OCI-LY1 (cell line): ENCODE measurements at regions not wholly inside any gene's neighbourhood (a gene's known extent, or its start where the extent isn't known, plus 50 kb on each side); places are given as distances from the start of the nearest gene placed in this dataset.

ENCODE experiments used
- H2AFZ ChIP-seq: fragments of 200-600 bp; sonication (generic), shearing (Covaris generic); 2 replicates; pipeline ENCODE4 v1.6.0; 2014; ENCODE audit warnings: antibody characterized with exemption, mild to moderate bottlenecking, low read length
- H3F3A ChIP-seq: fragments of 200-600 bp; sonication (generic), shearing (Covaris generic); 2 replicates; pipeline ENCODE4 v1.6.0; 2014; ENCODE audit warnings: mild to moderate bottlenecking, antibody characterized with exemption, low read length, moderate library complexity; ENCODE audit not compliant: insufficient read depth
- H3K27ac ChIP-seq: fragments of 200-600 bp; sonication (generic); 2 replicates; pipeline ENCODE4 v1.5.1; 2014; ENCODE audit warnings: low read length, mixed run types, mild to moderate bottlenecking, low read depth; ENCODE audit not compliant: poor library complexity, severe bottlenecking
- H3K27me3 ChIP-seq: fragments of 200-600 bp; sonication (generic); 2 replicates; pipeline ENCODE4 v1.6.0; 2014; ENCODE audit warnings: antibody characterized with exemption, mild to moderate bottlenecking, low read length, moderate library complexity; ENCODE audit not compliant: insufficient read depth
- H3K36me3 ChIP-seq: fragments of 200-600 bp; sonication (generic); 2 replicates; pipeline ENCODE4 v1.6.1; 2014; ENCODE audit warnings: mild to moderate bottlenecking, antibody characterized with exemption, low read length, moderate library complexity, mixed read lengths; ENCODE audit not compliant: insufficient read depth
- H3K4me1 ChIP-seq: fragments of 200-600 bp; sonication (generic); 2 replicates; pipeline ENCODE4 v1.5.1; 2014; ENCODE audit warnings: mild to moderate bottlenecking, low read length, moderate library complexity; ENCODE audit not compliant: insufficient read depth, severe bottlenecking
- H3K4me2 ChIP-seq: fragments of 200-600 bp; sonication (generic), shearing (Covaris generic); 2 replicates; pipeline ENCODE4 v1.6.1; 2014; ENCODE audit warnings: low read length
- H3K4me3 ChIP-seq: fragments of 200-600 bp; sonication (generic); 2 replicates; pipeline ENCODE4 v1.5.1; 2014; ENCODE audit warnings: low read length, low read depth, mild to moderate bottlenecking, mixed read lengths; ENCODE audit not compliant: poor library complexity, severe bottlenecking
- H3K79me2 ChIP-seq: fragments of 200-600 bp; shearing (Covaris generic); 2 replicates; pipeline ENCODE4 v1.6.1; 2016; ENCODE audit warnings: mixed run types, low read length, mixed read lengths; ENCODE audit not compliant: insufficient read depth
- H3K9ac ChIP-seq: fragments of 200-600 bp; sonication (generic), shearing (Covaris generic); 2 replicates; pipeline ENCODE4 v1.6.1; 2014; ENCODE audit warnings: mild to moderate bottlenecking, low read length, mixed read lengths
- H3K9me2 ChIP-seq: fragments of 200-600 bp; sonication (generic), shearing (Covaris generic); 2 replicates; pipeline ENCODE4 v1.6.1; 2014; ENCODE audit warnings: low read depth, mild to moderate bottlenecking, low read length, mixed read lengths
- H3K9me3 ChIP-seq: fragments of 200-600 bp; shearing (Covaris generic); 2 replicates; pipeline ENCODE4 v1.6.1; 2014; ENCODE audit warnings: low read length, mixed read lengths
- H4K20me1 ChIP-seq: fragments of 200-600 bp; sonication (generic), shearing (Covaris generic); 2 replicates; pipeline ENCODE4 v1.6.0; 2016; ENCODE audit warnings: mild to moderate bottlenecking, low read length; ENCODE audit not compliant: insufficient read depth
- CTCF ChIP-seq: fragments of 200-600 bp; sonication (generic), shearing (Covaris generic); IDR thresholded peaks from 2 replicates; pipeline ENCODE4 v1.5.1; 2017; ENCODE audit warnings: mild to moderate bottlenecking, antibody characterized with exemption, low read length, moderate library complexity, mixed read lengths
- EZH2 ChIP-seq: fragments of 200-600 bp; sonication (generic), shearing (Covaris generic); IDR thresholded peaks from 2 replicates; pipeline ENCODE4 v1.8.0; 2017; ENCODE audit warnings: borderline replicate concordance, mixed run types, mild to moderate bottlenecking, antibody characterized with exemption, low read length, moderate library complexity, mixed read lengths

GRCh38 chr3:159795042-159795441 lies 193.6 kb upstream of the IL12A start:
- H3K27ac ChIP-seq = no peak overlapping the region
- H3K9me3 ChIP-seq = no peaks in the 10 kb centered on the region
- no peaks in the 10 kb centered on the region for H3K9me2 ChIP-seq
- H3K4me1 ChIP-seq = no peaks in the 10 kb centered on the region
- no peak overlapping the region for H3K4me3 ChIP-seq
- no peaks in the 10 kb centered on the region for H3F3A ChIP-seq
- no peaks in the 10 kb centered on the region for H3K36me3 ChIP-seq
- TF ChIP-seq CTCF (no peak), EZH2 (no peak)
- no peaks in the 10 kb centered on the region for H3K79me2 ChIP-seq
- no peak overlapping the region for H3K9ac ChIP-seq
- no peak overlapping the region for H2AFZ ChIP-seq
- H3K27me3 ChIP-seq = no peaks in the 10 kb centered on the region; the same call in 1 of the 2 replicates
- H4K20me1 ChIP-seq = no peaks in the 10 kb centered on the region
- no peak overlapping the region for H3K4me2 ChIP-seq

- H3K79me2 ChIP-seq = no peaks in the 10 kb centered on the region
- TF ChIP-seq EZH2 (no peak), CTCF (no peak)
- H3K27ac ChIP-seq = no peak overlapping the region
These were observed 192.9 kb upstream of the IL12A start for GRCh38 chr3:159795681-159796175.

GRCh38 chr3:159796226-159796625 lies 192.4 kb upstream of the IL12A start:
- H3K79me2 ChIP-seq = no peaks in the 10 kb centered on the region
- no peaks in the 10 kb centered on the region for H3F3A ChIP-seq
- H3K27ac ChIP-seq = no peak overlapping the region
- no peaks in the 10 kb centered on the region for H3K9me2 ChIP-seq
- no peaks in the 10 kb centered on the region for H3K9me3 ChIP-seq
- TF ChIP-seq CTCF (no peak), EZH2 (no peak)
- no peaks in the 10 kb centered on the region; the same call in 1 of the 2 replicates for H3K27me3 ChIP-seq
- no peaks in the 10 kb centered on the region for H3K36me3 ChIP-seq
- H3K4me2 ChIP-seq = no peak overlapping the region
- no peak overlapping the region for H2AFZ ChIP-seq
- no peak overlapping the region for H3K4me3 ChIP-seq
- no peaks in the 10 kb centered on the region for H4K20me1 ChIP-seq
- no peaks in the 10 kb centered on the region for H3K4me1 ChIP-seq
- no peak overlapping the region for H3K9ac ChIP-seq

More at GRCh38 chr3:159795681-159796175, 192.9 kb upstream of the IL12A start:
- Histone ChIP-seq H3K36me3 (no peaks in the 10 kb centered on the region), H3K27me3 (no peaks in the 10 kb centered on the region; the same call in 1 of the 2 replicates), H3K9me2 (no peaks in the 10 kb centered on the region), H3K4me3 (no peak overlapping the region), H3K9me3 (no peaks in the 10 kb centered on the region), H4K20me1 (no peaks in the 10 kb centered on the region), H3F3A (no peaks in the 10 kb centered on the region), H3K4me1 (no peaks in the 10 kb centered on the region), H3K9ac (no peak overlapping the region), H2AFZ (no peak overlapping the region), H3K4me2 (no peak overlapping the region)
